SU-DHL-6 (cell line): ENCODE measurements at regions not wholly inside any gene's neighbourhood (a gene's known extent, or its start where the extent isn't known, plus 50 kb on each side); places are given as distances from the start of the nearest gene placed in this dataset.

Experiments used
- H2AFZ ChIP-seq: fragments of 200-600 bp; sonication (generic); 2 replicates; pipeline ENCODE4 v1.6.1; 2014; ENCODE audit warnings: low read depth, mild to moderate bottlenecking, moderate library complexity, mixed read lengths, antibody characterized with exemption, low read length; ENCODE audit not compliant: severe bottlenecking
- H3F3A ChIP-seq: fragments of 200-600 bp; shearing (Covaris generic); 2 replicates; pipeline ENCODE4 v1.6.0; 2016; ENCODE audit warnings: antibody characterized with exemption, mild to moderate bottlenecking; ENCODE audit not compliant: insufficient read depth
- H3K27ac ChIP-seq: fragments of 200-600 bp; sonication (generic); 2 replicates; pipeline ENCODE4 v1.5.1; 2016; ENCODE audit warnings: low read depth, mild to moderate bottlenecking, low read length, moderate library complexity, mixed read lengths
- H3K27me3 ChIP-seq: fragments of 200-600 bp; sonication (generic), shearing (Covaris generic); 2 replicates; pipeline ENCODE4 v1.6.0; 2014; ENCODE audit warnings: mild to moderate bottlenecking, low read length
- H3K36me3 ChIP-seq: fragments of 200-600 bp; sonication (generic); 2 replicates; pipeline ENCODE4 v1.6.1; 2014; ENCODE audit warnings: mild to moderate bottlenecking, low read length, mixed read lengths
- H3K4me2 ChIP-seq: fragments of 300-600, 200-600 bp; shearing (Covaris generic), sonication (generic); 2 replicates; pipeline ENCODE4 v1.6.0; 2014; ENCODE audit warnings: low read length, low read depth, mild to moderate bottlenecking; ENCODE audit not compliant: poor library complexity, severe bottlenecking
- H3K4me3 ChIP-seq: fragments of 200-600 bp; sonication (generic); 2 replicates; pipeline ENCODE4 v1.5.1; 2014; ENCODE audit warnings: antibody characterized with exemption, low read length, mild to moderate bottlenecking, mixed read lengths; ENCODE audit not compliant: insufficient read depth, poor library complexity, severe bottlenecking
- H3K79me2 ChIP-seq: fragments of 200-600 bp; sonication (generic); 2 replicates; pipeline ENCODE4 v1.6.1; 2014; ENCODE audit warnings: mild to moderate bottlenecking, low read length, moderate library complexity; ENCODE audit not compliant: insufficient read depth
- H3K9ac ChIP-seq: fragments of 200-600 bp; sonication (generic); 2 replicates; pipeline ENCODE4 v1.7.0; 2014; ENCODE audit warnings: mild to moderate bottlenecking, low read length
- H3K9me2 ChIP-seq: fragments of 200-600 bp; sonication (generic); replicated peaks from 2 replicates; pipeline ENCODE4 v1.6.1; 2014; ENCODE audit warnings: low read length; ENCODE audit not compliant: insufficient read depth
- H3K9me3 ChIP-seq: fragments of 200-600 bp; sonication (generic); 2 replicates; pipeline ENCODE4 v1.6.1; 2014; ENCODE audit warnings: low read length, mixed read lengths; ENCODE audit not compliant: insufficient read depth
- H4K20me1 ChIP-seq: fragments of 200-600 bp; sonication (generic); 2 replicates; pipeline ENCODE4 v1.6.1; 2014; ENCODE audit warnings: low read depth, mild to moderate bottlenecking, antibody characterized with exemption, low read length, moderate library complexity, mixed read lengths
- CTCF ChIP-seq: fragments of 200-600 bp; sonication (generic); IDR thresholded peaks from one replicate; pipeline ENCODE4 v1.5.1; 2017; ENCODE audit warnings: antibody characterized with exemption, mild to moderate bottlenecking, low read length, moderate library complexity; ENCODE audit not compliant: insufficient read depth, poor library complexity, severe bottlenecking
- EZH2phosphoT487 ChIP-seq: fragments of 200-600 bp; sonication (generic), shearing (Covaris generic); conservative IDR thresholded peaks from 2 replicates; pipeline ENCODE4 v1.6.1; 2018; ENCODE audit warnings: mild to moderate bottlenecking, antibody characterized with exemption, low read length, moderate library complexity, mixed read lengths

DNA sequence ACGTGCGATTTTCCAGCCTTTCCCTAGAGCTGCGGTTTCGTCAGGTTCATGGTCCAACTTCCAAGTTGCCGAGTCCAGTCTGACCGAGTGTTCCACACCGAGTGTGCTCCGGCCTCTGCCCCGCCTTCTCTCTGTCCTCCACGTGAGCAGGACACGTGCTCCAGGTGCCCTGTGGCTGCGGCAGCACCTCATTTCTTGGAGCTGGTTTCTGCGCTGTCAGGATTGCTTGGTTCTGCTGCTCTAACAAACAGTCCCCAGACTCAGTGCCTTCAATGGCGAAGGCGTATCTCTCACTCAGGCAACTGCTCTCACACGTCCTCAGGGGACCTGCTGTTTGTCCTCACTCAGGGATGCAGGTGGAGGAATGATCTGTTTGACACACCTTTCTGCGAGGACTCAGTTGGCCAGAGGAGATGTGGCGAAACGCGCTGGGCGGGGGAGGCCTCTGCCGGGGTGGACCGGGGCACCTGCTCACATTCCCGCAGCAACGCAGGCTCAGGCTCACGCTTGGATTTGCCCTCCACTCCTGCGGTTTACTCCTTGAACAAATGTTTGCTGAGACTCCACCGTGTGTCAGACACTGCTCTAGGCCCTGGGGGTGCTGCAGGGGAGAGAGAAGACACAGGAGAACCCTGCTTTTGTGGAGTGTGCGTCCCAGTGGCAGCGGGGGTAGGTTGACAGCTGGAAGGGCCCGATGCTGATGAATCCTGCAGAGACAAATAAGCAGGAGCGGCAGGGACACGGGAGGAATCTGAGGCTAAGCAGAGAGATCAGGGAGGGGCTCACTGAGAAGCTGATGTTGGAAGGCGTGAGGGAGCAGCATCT, 63.4 kb upstream of the FBRSL1 start:
- TF ChIP-seq CTCF = no peak
- TF ChIP-seq EZH2phosphoT487 = no peak
- Histone ChIP-seq H3K27me3 (no peaks in the 10 kb centered on the region), H4K20me1 (no peaks in the 10 kb centered on the region)

GRCh38 chr12:132424811-132425210, 65.1 kb upstream of the FBRSL1 start:
- no peak overlapping the region for H3K9ac ChIP-seq
- H3K4me3 ChIP-seq = no peak overlapping the region
- no peaks in the 10 kb centered on the region for H3K36me3 ChIP-seq
- H3F3A ChIP-seq = no peaks in the 10 kb centered on the region
- no peaks in the 10 kb centered on the region for H3K9me3 ChIP-seq
- H2AFZ ChIP-seq = no peak overlapping the region
- no peak for TF ChIP-seq EZH2phosphoT487
- TF ChIP-seq CTCF = no peak
- no peaks in the 10 kb centered on the region for H3K79me2 ChIP-seq
- no peak overlapping the region for H3K27ac ChIP-seq
- no peaks in the 10 kb centered on the region for H3K27me3 ChIP-seq
- no peaks in the 10 kb centered on the region for H4K20me1 ChIP-seq
- no peaks in the 10 kb centered on the region for H3K9me2 ChIP-seq
- H3K4me2 ChIP-seq = no peak overlapping the region

More for the DNA sequence above, 63.4 kb upstream of the FBRSL1 start:
- H3K9me2 ChIP-seq = no peaks in the 10 kb centered on the region
- no peaks in the 10 kb centered on the region for H3K9me3 ChIP-seq
- no peak overlapping the region for H3K4me3 ChIP-seq
- H3K36me3 ChIP-seq = no peaks in the 10 kb centered on the region
- no peak overlapping the region for H3K9ac ChIP-seq
- H3K27ac ChIP-seq = no peak overlapping the region
- no peak overlapping the region for H3K4me2 ChIP-seq
- no peak overlapping the region for H2AFZ ChIP-seq
- H3K79me2 ChIP-seq = no peaks in the 10 kb centered on the region
- no peaks in the 10 kb centered on the region for H3F3A ChIP-seq

DNA sequence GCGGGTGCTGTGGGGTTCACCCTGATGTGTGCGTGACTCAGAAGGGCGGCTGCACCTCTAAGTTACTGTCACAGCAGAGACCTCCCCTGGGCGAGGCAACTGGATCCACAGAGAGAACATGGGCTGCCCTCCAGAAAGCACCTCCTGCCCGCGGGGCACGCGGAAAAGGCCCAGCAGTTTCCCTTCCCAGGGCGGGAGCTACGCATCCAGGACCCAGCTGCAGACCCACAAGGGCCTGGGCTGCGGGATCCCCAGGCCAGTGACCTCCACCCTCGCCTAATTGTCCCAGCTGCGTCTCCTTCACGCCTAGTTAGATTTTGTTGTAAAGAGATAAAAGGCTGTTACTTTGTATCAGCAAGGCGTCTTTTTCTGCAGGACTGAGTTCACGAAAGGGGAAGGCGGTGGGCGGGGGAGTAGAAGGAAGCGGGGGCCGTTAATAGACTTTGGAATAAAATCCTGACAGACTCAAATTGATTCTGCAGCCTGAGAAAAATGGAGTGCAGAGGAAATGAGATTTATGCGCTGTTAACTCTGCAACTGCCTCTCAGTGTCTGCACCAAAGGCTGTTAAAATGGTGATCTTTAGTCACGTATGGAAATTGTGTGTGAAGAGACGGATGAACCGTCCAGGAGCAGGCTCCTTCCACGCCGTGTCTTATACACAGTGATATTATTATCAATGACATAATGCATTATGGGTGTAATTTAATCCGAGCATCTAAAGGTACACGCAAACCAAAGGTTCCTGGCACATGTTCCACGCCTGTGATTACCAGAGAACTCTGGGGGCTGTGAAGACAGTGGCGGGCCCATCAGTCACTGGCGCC, 65.9 kb upstream of the FBRSL1 start:
- no peaks in the 10 kb centered on the region for H3K36me3 ChIP-seq
- H3K4me3 ChIP-seq = no peak overlapping the region
- H3K27ac ChIP-seq = no peak overlapping the region
- H3K4me2 ChIP-seq = no peak overlapping the region
- no peaks in the 10 kb centered on the region for H3F3A ChIP-seq
- no peaks in the 10 kb centered on the region for H3K27me3 ChIP-seq
- no peaks in the 10 kb centered on the region for H3K9me3 ChIP-seq
- H3K79me2 ChIP-seq = no peaks in the 10 kb centered on the region
- TF ChIP-seq CTCF (no peak), EZH2phosphoT487 (no peak)
- no peak overlapping the region for H2AFZ ChIP-seq
- no peaks in the 10 kb centered on the region for H4K20me1 ChIP-seq
- no peaks in the 10 kb centered on the region for H3K9me2 ChIP-seq
- H3K9ac ChIP-seq = no peak overlapping the region
